Mesenteric fat pad (tissue), 1 donor: ENCODE measurements at regions not wholly inside any gene's neighbourhood (a gene's known extent, or its start where the extent isn't known, plus 50 kb on each side); places are given as distances from the start of the nearest gene placed in this dataset.

Source experiments
- DNase-seq: peaks from one replicate; pipeline ENCODE4 v3.0.0-alpha.2; 2020; ENCODE audit warnings: low spot score
- donor health status: DM: yes; HTN: yes; CAD: no.

- DNase-seq = peak; percentile 37
Measured at GRCh38 chr13:111924678-111925075, 142.3 kb upstream of the SOX1 start.

GRCh38 chr13:111925146-111925875 lies 141.6 kb upstream of the SOX1 start:
- DNase-seq = peak; percentile 53

- DNase-seq = peak; percentile 84
Measured at GRCh38 chr13:111926501-111927180, 140.3 kb upstream of the SOX1 start.

GRCh38 chr13:111927181-111927540 lies 139.8 kb upstream of the SOX1 start:
- peak; percentile 8 for DNase-seq

GRCh38 chr13:111929036-111929616 lies 137.8 kb upstream of the SOX1 start:
- DNase-seq = peak; percentile 62

GRCh38 chr13:111936267-111936925 lies 130.6 kb upstream of the SOX1 start:
- peak; percentile 51 for DNase-seq

GRCh38 chr13:111937777-111938311 lies 129.1 kb upstream of the SOX1 start:
- peak; percentile 75 for DNase-seq

GRCh38 chr13:111938741-111939665 lies 127.9 kb upstream of the SOX1 start:
- peak; percentile 62 for DNase-seq

GRCh38 chr13:111939666-111940278 lies 127.2 kb upstream of the SOX1 start:
- peak; percentile 14 for DNase-seq

GRCh38 chr13:111940892-111941291 lies 126.1 kb upstream of the SOX1 start:
- DNase-seq = peak; percentile 33

GRCh38 chr13:111941845-111942447 lies 125.0 kb upstream of the SOX1 start:
- peak; percentile 28 for DNase-seq

GRCh38 chr13:111943229-111943795 lies 123.6 kb upstream of the SOX1 start:
- peak; percentile 57 for DNase-seq

- DNase-seq = peak; percentile 85
Measured at GRCh38 chr13:111944171-111944583, 122.8 kb upstream of the SOX1 start.

- peak; percentile 86 for DNase-seq
Measured at GRCh38 chr13:111945086-111945485, 121.9 kb upstream of the SOX1 start.

GRCh38 chr13:111946214-111946613 lies 120.7 kb upstream of the SOX1 start:
- peak; percentile 41 for DNase-seq

GRCh38 chr13:111947026-111947810 lies 119.7 kb upstream of the SOX1 start:
- peak; percentile 45 for DNase-seq

- DNase-seq = peak; percentile 72
Measured at GRCh38 chr13:111947876-111948275, 119.1 kb upstream of the SOX1 start.

- DNase-seq = peak; percentile 72
Measured at GRCh38 chr13:111948281-111948680, 118.7 kb upstream of the SOX1 start.
